Esophagus (tissue), 2 donors: ENCODE measurements at regions not wholly inside any gene's neighbourhood (a gene's known extent, or its start where the extent isn't known, plus 50 kb on each side); places are given as distances from the start of the nearest gene placed in this dataset.
"Not testable (repeated sequence)": the region's sequence is repeated elsewhere in the genome, so short reads cannot be mapped to it uniquely, and the experiment has no call there.

Experiments
- H3K27ac ChIP-seq, 2 donors: one replicate each; pipeline ENCODE4 v1.5.1; 2013; ENCODE audit warnings: low read depth in 2 of 2, mild to moderate bottlenecking in 2 of 2, inconsistent platforms in 1 of 2, low read length in 1 of 2, moderate library complexity in 1 of 2
- H3K27me3 ChIP-seq, 2 donors: one replicate each; pipeline ENCODE4 v1.6.1; 2013; ENCODE audit warnings: low read length in 2 of 2, control low read depth in 1 of 2, mild to moderate bottlenecking in 1 of 2; ENCODE audit not compliant: insufficient read depth in 2 of 2, control insufficient read depth in 1 of 2
- H3K36me3 ChIP-seq, 2 donors: one replicate each; pipeline ENCODE4 v1.6.1; 2013; ENCODE audit warnings: low read length in 1 of 2; ENCODE audit not compliant: control insufficient read depth in 2 of 2, insufficient read depth in 2 of 2
- H3K4me1 ChIP-seq, 2 donors: one replicate each; pipeline ENCODE4 v1.6.1; 2013; ENCODE audit warnings: low read length in 1 of 2; ENCODE audit not compliant: control insufficient read depth in 2 of 2, insufficient read depth in 2 of 2
- H3K4me3 ChIP-seq, 2 donors: one replicate each; pipeline ENCODE4 v1.5.1; 2013; ENCODE audit warnings: low read length in 2 of 2, mild to moderate bottlenecking in 2 of 2, low read depth in 1 of 2, moderate library complexity in 1 of 2
- H3K9me3 ChIP-seq, 2 donors: one replicate each; pipeline ENCODE4 v1.6.1; 2013; ENCODE audit warnings: mild to moderate bottlenecking in 2 of 2, low read depth in 1 of 2, low read length in 1 of 2, moderate library complexity in 1 of 2; ENCODE audit not compliant: control insufficient read depth in 2 of 2, insufficient read depth in 1 of 2
- WGBS, 2 donors: extraction: QIAGEN DNeasy Blood & Tissue Kit; methylation state at CpG; one replicate each; pipeline ENCODE4 v1.1.7; 2013; 5-methylcytosine and 5-hydroxymethylcytosine counted together
- donor health status: healthy with polysubstance abuse.
- donor health status: Bipolar disorder and iron deficiency.

DNA sequence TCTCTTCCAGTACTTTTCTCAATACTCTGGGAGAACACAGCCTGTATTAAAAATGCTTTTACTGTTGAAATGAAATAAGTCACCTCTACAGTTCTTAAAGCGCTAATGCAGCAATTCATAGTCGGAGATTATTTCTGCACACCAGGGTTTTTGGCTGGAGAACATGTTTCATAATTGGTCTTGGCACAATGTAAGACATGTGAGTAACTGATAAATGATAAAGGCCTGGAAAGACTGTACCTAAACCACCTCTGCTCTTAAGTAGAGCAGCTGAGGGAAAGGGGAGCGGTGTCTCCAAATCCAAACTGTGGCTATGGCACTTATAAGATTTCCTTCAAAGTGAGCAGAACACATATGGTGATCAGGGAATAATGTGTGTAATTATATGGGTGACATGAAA is 390.3 kb upstream of the MBL2 start:
- Histone ChIP-seq H3K4me1 (no peaks in the 10 kb centered on the region), H3K9me3 (no peaks in the 10 kb centered on the region), H3K27me3 (no peaks in the 10 kb centered on the region), H3K4me3 (no peak overlapping the region), H3K36me3 (no peaks in the 10 kb centered on the region), H3K27ac (no peak overlapping the region)
- 64 to 65% methylated on average over 3 of the region's 3 CpGs for whole genome bisulfite sequencing, 2 donors

DNA sequence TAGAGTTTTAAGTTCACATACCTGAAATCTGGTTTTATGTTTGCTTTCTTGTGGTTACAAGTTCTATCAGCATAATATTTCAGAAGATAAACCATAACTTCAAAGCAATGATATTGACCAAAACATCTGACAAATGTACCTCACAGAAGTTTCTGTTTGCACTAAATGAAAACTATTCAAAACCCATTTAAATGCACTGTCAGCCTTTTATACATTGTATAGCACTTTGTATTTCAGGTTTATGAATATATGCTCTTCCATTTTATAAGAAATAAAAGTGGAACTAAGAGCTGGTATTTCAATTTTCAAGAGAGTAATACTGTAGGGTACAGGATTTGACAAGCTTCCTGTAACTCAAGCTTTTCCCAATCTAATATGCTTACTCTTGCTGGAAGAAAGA is 388.6 kb upstream of the MBL2 start:
- Histone ChIP-seq H3K9me3 (no peaks in the 10 kb centered on the region), H3K4me3 (no peak overlapping the region), H3K36me3 (no peaks in the 10 kb centered on the region), H3K4me1 (no peaks in the 10 kb centered on the region), H3K27ac (no peak overlapping the region), H3K27me3 (no peaks in the 10 kb centered on the region)

DNA sequence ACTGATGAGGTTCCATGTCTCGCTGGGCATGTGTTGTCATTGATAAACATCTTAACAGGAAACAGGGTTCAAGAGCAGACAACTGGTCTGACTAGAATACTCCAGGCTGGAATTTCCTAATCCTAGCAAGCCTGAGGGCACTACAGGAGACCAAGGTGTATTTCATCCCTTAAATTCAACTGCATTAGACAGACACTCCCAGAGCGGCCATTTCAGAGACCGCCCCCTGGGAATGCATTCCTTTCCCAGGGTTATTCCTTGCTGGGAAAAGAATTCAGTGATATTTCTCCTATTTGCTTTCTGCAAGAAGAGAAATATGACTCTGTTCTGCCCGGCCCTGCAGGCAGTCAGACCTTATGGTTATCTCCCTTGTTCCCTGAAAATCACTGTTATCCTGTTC is 383.1 kb upstream of the MBL2 start:
- not testable (repeated sequence) for H3K4me3 ChIP-seq, H3K36me3 ChIP-seq
- WGBS, 2 donors, result 70 to 82% methylated on average over 4 of the region's 4 CpGs

DNA sequence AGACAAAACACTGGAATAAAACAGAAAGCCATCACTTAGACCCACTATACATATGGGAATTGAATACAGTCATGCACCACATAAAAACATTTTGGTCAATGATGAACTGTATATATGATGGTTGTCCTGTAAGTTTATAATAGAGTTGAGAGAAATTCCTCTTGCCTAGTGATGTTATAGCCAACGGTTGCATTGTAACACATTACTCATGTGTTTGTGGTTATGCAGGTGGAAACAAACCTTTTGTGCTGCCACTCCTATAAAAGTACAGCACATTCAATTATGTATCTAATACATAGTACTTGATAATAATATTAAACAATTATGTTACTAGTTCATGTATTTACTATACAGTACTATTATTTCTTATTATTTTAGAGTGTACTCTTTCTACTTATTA is 381.2 kb upstream of the MBL2 start:
- 75 to 81% methylated on average over 1 of the region's 1 CpG for WGBS, 2 donors
- no peak overlapping the region for H3K4me3 ChIP-seq
- no peaks in the 10 kb centered on the region for H3K27me3 ChIP-seq
- H3K36me3 ChIP-seq, result no peaks in the 10 kb centered on the region
- no peak overlapping the region for H3K27ac ChIP-seq
- peaks cover 0 to 2% of the 10 kb centered on the region in 2 donors for H3K9me3 ChIP-seq
- no peaks in the 10 kb centered on the region for H3K4me1 ChIP-seq

More for the DNA sequence above, 383.1 kb upstream of the MBL2 start:
- H3K9me3 ChIP-seq, H3K27ac ChIP-seq, H3K4me1 ChIP-seq, H3K27me3 ChIP-seq: not testable (repeated sequence)

DNA sequence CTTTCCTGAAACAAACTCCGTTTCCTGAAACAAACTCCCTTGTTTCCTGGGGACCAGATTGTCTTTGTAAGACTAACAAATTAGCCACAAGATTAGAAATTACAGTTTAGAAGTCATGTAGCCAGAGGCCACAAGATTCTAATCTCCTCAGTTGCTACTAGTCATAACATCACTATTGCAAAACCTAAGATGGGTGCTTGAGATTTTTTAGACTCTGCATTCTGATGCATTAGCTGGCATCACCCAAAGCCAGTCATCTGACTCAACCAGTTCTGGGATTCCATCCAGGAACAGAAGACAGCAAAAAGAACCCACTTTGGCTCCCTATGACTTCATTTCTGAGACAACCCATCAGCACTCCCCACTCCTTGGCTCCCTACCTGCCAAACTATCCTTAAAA is 367.9 kb upstream of the MBL2 start:
- Histone ChIP-seq H3K27me3 (no peaks in the 10 kb centered on the region), H3K27ac (no peak overlapping the region), H3K4me1 (no peaks in the 10 kb centered on the region), H3K9me3 (no peaks in the 10 kb centered on the region), H3K4me3 (no peak overlapping the region), H3K36me3 (no peaks in the 10 kb centered on the region)
- 71 to 74% methylated on average over 1 of the region's 1 CpG for WGBS, 2 donors

DNA sequence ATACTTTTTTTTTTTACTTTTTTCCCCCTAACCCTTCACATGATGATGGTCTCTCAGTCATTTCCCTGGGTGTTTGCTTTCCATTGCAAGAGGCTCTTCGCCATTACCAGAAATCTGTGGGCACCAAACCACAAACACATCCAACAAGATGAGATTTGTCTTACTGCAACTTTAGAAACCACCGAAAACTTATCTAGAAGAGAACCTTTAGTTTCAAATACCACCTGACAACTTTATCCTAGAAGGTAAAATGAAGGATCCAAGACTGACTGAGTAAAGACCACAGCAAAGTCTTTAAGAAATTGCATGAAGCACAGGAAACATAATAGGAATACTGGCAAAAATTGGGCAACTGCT is 363.3 kb upstream of the MBL2 start:
- Histone ChIP-seq H3K27ac (no peak overlapping the region), H3K4me3 (no peak overlapping the region), H3K9me3 (no peaks in the 10 kb centered on the region), H3K4me1 (no peaks in the 10 kb centered on the region), H3K27me3 (no peaks in the 10 kb centered on the region), H3K36me3 (no peaks in the 10 kb centered on the region)
- WGBS, 2 donors, result 84 to 89% methylated on average over 2 of the region's 2 CpGs

DNA sequence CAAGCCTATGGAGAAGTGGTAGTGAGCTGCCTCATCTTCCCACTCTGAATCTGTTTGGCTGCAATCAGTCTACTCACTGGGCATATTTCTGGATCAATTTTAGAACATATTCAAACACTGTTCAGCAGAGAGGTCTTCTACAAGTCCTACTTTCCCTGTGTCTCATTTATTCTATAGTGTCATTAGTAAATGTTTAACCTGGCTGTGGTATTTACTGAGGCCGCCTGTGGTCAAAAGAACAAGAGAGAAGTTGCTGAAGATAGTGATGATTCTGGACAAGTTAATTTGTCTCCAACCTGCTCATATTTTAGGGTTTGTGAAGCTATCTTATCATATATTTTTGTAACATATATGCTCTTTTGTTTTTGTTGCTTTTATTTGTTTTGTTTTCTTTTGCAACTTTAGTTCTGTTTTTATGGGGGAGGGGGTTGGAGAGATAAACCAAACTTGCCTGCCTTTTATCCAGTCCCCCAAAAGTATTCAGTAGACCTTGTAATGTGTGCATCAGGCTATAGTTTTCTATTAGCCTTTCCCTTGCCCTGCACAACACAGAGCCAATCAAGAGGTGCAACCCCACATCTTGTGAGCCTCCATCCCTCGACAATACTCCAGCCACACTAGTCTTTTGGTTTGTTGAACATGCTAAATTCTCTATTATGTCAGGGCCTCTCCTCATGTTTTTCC is 362.8 kb upstream of the MBL2 start:
- WGBS, 2 donors, result 76 to 83% methylated on average over 2 of the region's 2 CpGs
- H3K9me3 ChIP-seq, result no peaks in the 10 kb centered on the region
- H3K4me3 ChIP-seq, result no peak overlapping the region
- H3K4me1 ChIP-seq, result no peaks in the 10 kb centered on the region
- H3K36me3 ChIP-seq, result no peaks in the 10 kb centered on the region
- no peak overlapping the region for H3K27ac ChIP-seq
- H3K27me3 ChIP-seq, result no peaks in the 10 kb centered on the region

DNA sequence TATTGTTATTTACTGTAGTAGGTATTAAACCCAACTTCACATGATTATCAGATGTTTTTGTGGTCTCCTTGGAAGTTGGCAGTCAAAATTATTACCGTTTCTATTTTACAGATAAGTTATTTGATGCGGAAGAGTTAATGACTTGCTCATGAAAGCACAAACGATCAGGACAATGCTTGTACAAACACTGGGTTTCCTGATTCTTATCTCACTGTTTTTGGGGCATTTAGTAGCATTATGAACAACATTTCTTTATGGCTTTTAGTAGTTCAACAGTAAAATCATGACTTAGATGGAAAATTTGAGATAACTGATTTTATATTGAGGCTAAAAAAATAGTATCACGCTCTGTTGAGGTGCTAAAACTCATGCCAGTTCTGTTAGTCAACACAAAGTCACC is 361.5 kb upstream of the MBL2 start:
- H3K27me3 ChIP-seq, result no peaks in the 10 kb centered on the region
- 54 to 57% methylated on average over 4 of the region's 4 CpGs for WGBS, 2 donors
- no peak overlapping the region for H3K4me3 ChIP-seq
- no peaks in the 10 kb centered on the region for H3K36me3 ChIP-seq
- H3K27ac ChIP-seq, result no peak overlapping the region
- no peaks in the 10 kb centered on the region for H3K4me1 ChIP-seq
- no peaks in the 10 kb centered on the region for H3K9me3 ChIP-seq

DNA sequence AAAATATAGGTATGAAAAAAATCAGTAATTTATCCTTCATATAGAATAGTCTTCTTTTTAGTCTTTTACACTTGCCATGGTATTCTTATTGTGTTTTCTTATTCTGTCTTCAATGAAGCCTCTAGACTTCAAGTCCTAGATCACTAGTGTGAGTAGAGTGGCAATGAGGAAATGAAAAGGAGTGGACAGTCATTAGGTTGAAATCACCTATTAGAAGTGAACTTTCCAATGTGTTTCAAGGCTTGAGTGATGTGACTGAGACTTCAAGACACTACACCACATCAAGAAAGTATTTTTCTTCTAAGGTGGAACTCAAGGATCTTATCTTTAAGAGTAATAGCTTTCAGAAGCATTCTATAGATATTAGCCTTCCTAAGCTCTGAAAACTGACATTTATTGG is 357.8 kb upstream of the MBL2 start:
- Histone ChIP-seq H3K9me3 (no peaks in the 10 kb centered on the region), H3K4me1 (no peaks in the 10 kb centered on the region), H3K36me3 (no peaks in the 10 kb centered on the region), H3K27ac (no peak overlapping the region), H3K4me3 (no peak overlapping the region), H3K27me3 (no peaks in the 10 kb centered on the region)

DNA sequence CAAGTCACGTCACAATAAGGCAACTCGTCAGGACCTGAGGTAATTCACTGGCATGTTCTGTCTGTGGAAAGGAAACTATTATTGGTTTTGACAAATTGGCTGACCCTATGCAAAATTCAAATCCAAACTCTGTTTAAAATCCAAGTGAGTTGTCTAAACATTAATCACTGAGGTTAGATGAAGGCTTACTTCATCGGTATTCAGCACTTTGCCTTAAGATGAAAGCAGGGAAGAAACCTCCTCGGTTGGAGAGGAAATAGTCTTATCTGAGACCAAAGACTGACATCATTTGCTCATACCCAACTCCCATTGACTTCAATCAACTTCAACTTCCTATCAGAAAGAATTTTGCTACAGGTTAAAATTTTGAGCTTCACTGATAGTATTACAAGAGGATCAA is 355.1 kb upstream of the MBL2 start:
- H3K36me3 ChIP-seq, result no peaks in the 10 kb centered on the region
- WGBS, 2 donors, result 50 to 56% methylated on average over 4 of the region's 4 CpGs
- H3K27ac ChIP-seq, result no peak overlapping the region
- H3K4me1 ChIP-seq, result no peaks in the 10 kb centered on the region
- H3K9me3 ChIP-seq, result no peaks in the 10 kb centered on the region
- no peak overlapping the region for H3K4me3 ChIP-seq
- no peaks in the 10 kb centered on the region for H3K27me3 ChIP-seq
